Mesenchymal stem cell (in vitro differentiated cells and primary cell): ENCODE measurements at regions not wholly inside any gene's neighbourhood (a gene's known extent, or its start where the extent isn't known, plus 50 kb on each side); places are given as distances from the start of the nearest gene placed in this dataset.

ENCODE experiments used
- DNase-seq: peaks from one replicate; pipeline ENCODE4 v3.0.0-alpha.2; 2013
- H2AFZ ChIP-seq: one replicate; pipeline ENCODE4 v1.6.1; 2013; ENCODE audit warnings: low read depth, mild to moderate bottlenecking, control low read depth, inconsistent platforms, low read length, moderate library complexity
- H2AK5ac ChIP-seq: 2 replicates; pipeline ENCODE4 v1.6.1; 2013; ENCODE audit warnings: low read length, moderate library complexity, mild to moderate bottlenecking, inconsistent platforms; ENCODE audit not compliant: severe bottlenecking
- H2BK120ac ChIP-seq: one replicate; pipeline ENCODE4 v1.6.1; 2013; ENCODE audit warnings: low read depth, mild to moderate bottlenecking, inconsistent platforms, low read length, moderate library complexity
- H2BK12ac ChIP-seq, 2 experiments: one replicate each; pipeline ENCODE4 v1.6.1; 2013; ENCODE audit warnings: inconsistent platforms in 2 of 2, low read length in 2 of 2, mild to moderate bottlenecking in 2 of 2, moderate library complexity in 2 of 2, control low read depth in 1 of 2
- H2BK15ac ChIP-seq: one replicate; pipeline ENCODE4 v1.6.1; 2013; ENCODE audit warnings: mild to moderate bottlenecking, low read depth, inconsistent platforms; ENCODE audit not compliant: poor library complexity, severe bottlenecking
- H2BK5ac ChIP-seq: 2 replicates; pipeline ENCODE4 v1.6.1; 2013; ENCODE audit warnings: low read depth, mild to moderate bottlenecking, low read length, control low read depth, inconsistent platforms; ENCODE audit not compliant: poor library complexity, severe bottlenecking
- H3K14ac ChIP-seq, 2 experiments: one replicate each; pipeline ENCODE4 v1.6.1; 2013; ENCODE audit warnings: inconsistent platforms in 2 of 2, low read length in 2 of 2, control low read depth in 1 of 2, mild to moderate bottlenecking in 1 of 2, moderate library complexity in 1 of 2
- H3K18ac ChIP-seq, 2 experiments: one replicate each; pipeline ENCODE4 v1.6.1; 2013; ENCODE audit warnings: inconsistent platforms in 2 of 2, low read length in 2 of 2, control low read depth in 1 of 2, low read depth in 1 of 2, mild to moderate bottlenecking in 1 of 2
- H3K23ac ChIP-seq, 2 experiments: one replicate each; pipeline ENCODE4 v1.6.1; 2013; ENCODE audit warnings: inconsistent platforms in 2 of 2, low read length in 2 of 2, mild to moderate bottlenecking in 2 of 2, moderate library complexity in 2 of 2, control low read depth in 1 of 2
- H3K27ac ChIP-seq: 2 replicates; pipeline ENCODE4 v1.5.1; 2013; ENCODE audit warnings: mild to moderate bottlenecking, moderate library complexity, low read length, control low read depth, inconsistent platforms; ENCODE audit not compliant: poor library complexity, severe bottlenecking
- H3K27me3 ChIP-seq, 2 experiments: 2 replicates each; pipeline versions ENCODE4 v1.6.1 to v1.7.0; 2013; ENCODE audit warnings: low read length in 2 of 2, mild to moderate bottlenecking in 2 of 2, moderate library complexity in 2 of 2, control low read depth in 1 of 2, inconsistent platforms in 1 of 2; ENCODE audit not compliant: control insufficient read depth in 1 of 2, insufficient read depth in 1 of 2
- H3K36me3 ChIP-seq, 2 experiments: 2 replicates each; pipeline versions ENCODE4 v1.6.1 to v1.7.0; 2013; ENCODE audit warnings: low read length in 2 of 2, control low read depth in 1 of 2, inconsistent platforms in 1 of 2, low read depth in 1 of 2, mild to moderate bottlenecking in 1 of 2; ENCODE audit not compliant: insufficient read depth in 2 of 2, control insufficient read depth in 1 of 2
- H3K4ac ChIP-seq, 2 experiments: one replicate each; pipeline ENCODE4 v1.6.1; 2013; ENCODE audit warnings: inconsistent platforms in 2 of 2, low read length in 2 of 2, mild to moderate bottlenecking in 2 of 2, moderate library complexity in 2 of 2, control low read depth in 1 of 2, low read depth in 1 of 2
- H3K4me1 ChIP-seq: 2 replicates; pipeline ENCODE4 v1.6.1; 2013; ENCODE audit warnings: low read depth, low read length, control low read depth; ENCODE audit not compliant: control insufficient read depth, insufficient read depth
- H3K4me2 ChIP-seq: 2 replicates; pipeline ENCODE4 v1.6.1; 2013; ENCODE audit warnings: low read length, mild to moderate bottlenecking, inconsistent platforms; ENCODE audit not compliant: poor library complexity, severe bottlenecking
- H3K4me3 ChIP-seq, 2 experiments: 2 replicates each; pipeline versions ENCODE4 v1.5.1 to v1.7.0; 2013; ENCODE audit warnings: low read length in 2 of 2, mild to moderate bottlenecking in 2 of 2, control low read depth in 1 of 2, low read depth in 1 of 2; ENCODE audit not compliant: insufficient read depth in 1 of 2
- H3K79me1 ChIP-seq: replicated peaks from 2 replicates; pipeline ENCODE4 v1.6.1; 2013; ENCODE audit warnings: mild to moderate bottlenecking, control low read depth, low read length, inconsistent platforms; ENCODE audit not compliant: poor library complexity, severe bottlenecking
- H3K9ac ChIP-seq: 2 replicates; pipeline ENCODE4 v1.7.0; 2013; ENCODE audit warnings: mild to moderate bottlenecking, low read length, moderate library complexity
- H3K9me3 ChIP-seq: 2 replicates; pipeline ENCODE4 v1.7.0; 2013; ENCODE audit warnings: mild to moderate bottlenecking, low read length; ENCODE audit not compliant: control insufficient read depth
- H4K8ac ChIP-seq: one replicate; pipeline ENCODE4 v1.6.1; 2013; ENCODE audit warnings: inconsistent platforms, mild to moderate bottlenecking, low read length, moderate library complexity
- H4K91ac ChIP-seq: one replicate; pipeline ENCODE4 v1.6.1; 2013; ENCODE audit warnings: mild to moderate bottlenecking, low read length, inconsistent platforms
- WGBS: methylation state at CpG from one replicate; pipeline ENCODE4 v1.1.7; 2013; ENCODE audit warnings: mixed read lengths; 5-methylcytosine and 5-hydroxymethylcytosine counted together

GRCh38 chr16:26913851-26914250 is 152.9 kb upstream of the C16orf82 start:
- Histone ChIP-seq H3K4ac (no peak overlapping the region), H4K91ac (no peak overlapping the region), H2BK120ac (no peak overlapping the region), H3K79me1 (no peaks in the 10 kb centered on the region), H3K4me1 (no peaks in the 10 kb centered on the region), H3K4me3 (no peak overlapping the region), H3K18ac (no peak overlapping the region), H3K14ac (no peak overlapping the region), H3K27ac (no peak overlapping the region), H3K9ac (no peak overlapping the region), H3K9me3 (no peaks in the 10 kb centered on the region), H3K36me3 (no peaks in the 10 kb centered on the region), H3K27me3 (peaks cover 0 to 24% of the 10 kb centered on the region in 2 experiments), H2AK5ac (no peak overlapping the region), H3K4me2 (no peak overlapping the region), H2BK5ac (no peak overlapping the region), H4K8ac (no peak overlapping the region), H2AFZ (no peak overlapping the region), H2BK12ac (no peak overlapping the region), H2BK15ac (no peak overlapping the region), H3K23ac (no peak overlapping the region)
- 82% methylated on average over 6 of the region's 6 CpGs for WGBS
- DNase-seq = no peak

GRCh38 chr16:26930786-26931581 is 135.7 kb upstream of the C16orf82 start:
- H3K18ac ChIP-seq = no peak overlapping the region
- no peak overlapping the region for H2AK5ac ChIP-seq
- H2BK12ac ChIP-seq = no peak overlapping the region
- H3K36me3 ChIP-seq = no peaks in the 10 kb centered on the region
- H2BK5ac ChIP-seq = no peak overlapping the region
- no peak overlapping the region for H3K4me3 ChIP-seq
- H3K23ac ChIP-seq = no peak overlapping the region
- no peaks in the 10 kb centered on the region for H3K79me1 ChIP-seq
- H4K8ac ChIP-seq = no peak overlapping the region
- no peak overlapping the region for H3K9ac ChIP-seq
- H3K9me3 ChIP-seq = peaks cover 12% of the 10 kb centered on the region
- 84% methylated on average over 7 of the region's 10 CpGs for WGBS
- no peak overlapping the region for H4K91ac ChIP-seq
- H3K27me3 ChIP-seq = no peaks in the 10 kb centered on the region
- H3K14ac ChIP-seq = no peak overlapping the region
- no peak overlapping the region for H2BK120ac ChIP-seq
- no peaks in the 10 kb centered on the region for H3K4me1 ChIP-seq
- H3K4ac ChIP-seq = no peak overlapping the region
- no peak overlapping the region for H3K27ac ChIP-seq
- DNase-seq = no peak
- H2BK15ac ChIP-seq = no peak overlapping the region
- H2AFZ ChIP-seq = no peak overlapping the region
- H3K4me2 ChIP-seq = no peak overlapping the region

GRCh38 chr16:26950636-26951035 is 116.1 kb upstream of the C16orf82 start:
- H3K36me3 ChIP-seq = no peaks in the 10 kb centered on the region
- no peaks in the 10 kb centered on the region for H3K79me1 ChIP-seq
- no peak overlapping the region for H2BK15ac ChIP-seq
- H3K27ac ChIP-seq = no peak overlapping the region
- H2AK5ac ChIP-seq = no peak overlapping the region
- H2BK120ac ChIP-seq = no peak overlapping the region
- H2BK5ac ChIP-seq = no peak overlapping the region
- 76% methylated on average over 3 of the region's 4 CpGs for WGBS
- no peak overlapping the region for H2AFZ ChIP-seq
- H3K23ac ChIP-seq = no peak overlapping the region
- no peak overlapping the region for H3K14ac ChIP-seq
- no peaks in the 10 kb centered on the region for H3K9me3 ChIP-seq
- no peak overlapping the region for H3K9ac ChIP-seq
- H3K4me2 ChIP-seq = no peak overlapping the region
- H4K91ac ChIP-seq = no peak overlapping the region
- peaks cover 0 to 32% of the 10 kb centered on the region in 2 experiments for H3K27me3 ChIP-seq
- no peak overlapping the region for H4K8ac ChIP-seq
- no peak overlapping the region for H2BK12ac ChIP-seq
- no peak overlapping the region for H3K4ac ChIP-seq
- DNase-seq = no peak
- H3K18ac ChIP-seq = no peak overlapping the region
- no peaks in the 10 kb centered on the region for H3K4me1 ChIP-seq
- no peak overlapping the region for H3K4me3 ChIP-seq

GRCh38 chr16:26951950-26952349 is 114.8 kb upstream of the C16orf82 start:
- DNase-seq = no peak
- no peak overlapping the region for H3K9ac ChIP-seq
- H3K4me1 ChIP-seq = no peaks in the 10 kb centered on the region
- no peaks in the 10 kb centered on the region for H3K36me3 ChIP-seq
- no peak overlapping the region for H3K27ac ChIP-seq
- H3K18ac ChIP-seq = no peak overlapping the region
- peaks cover 0 to 37% of the 10 kb centered on the region in 2 experiments for H3K27me3 ChIP-seq
- H4K8ac ChIP-seq = no peak overlapping the region
- no peak overlapping the region for H4K91ac ChIP-seq
- WGBS = 51% methylated on average over 9 of the region's 9 CpGs
- H2AFZ ChIP-seq = no peak overlapping the region
- no peak overlapping the region for H3K14ac ChIP-seq
- H2AK5ac ChIP-seq = no peak overlapping the region
- H3K79me1 ChIP-seq = no peaks in the 10 kb centered on the region
- H2BK120ac ChIP-seq = no peak overlapping the region
- no peaks in the 10 kb centered on the region for H3K9me3 ChIP-seq
- H3K4me2 ChIP-seq = no peak overlapping the region
- no peak overlapping the region for H3K4me3 ChIP-seq
- no peak overlapping the region for H3K23ac ChIP-seq
- H2BK5ac ChIP-seq = no peak overlapping the region
- no peak overlapping the region for H3K4ac ChIP-seq
- no peak overlapping the region for H2BK15ac ChIP-seq
- H2BK12ac ChIP-seq = no peak overlapping the region
